IgD-negative memory B cell (primary cell): ENCODE measurements at regions not wholly inside any gene's neighbourhood (a gene's known extent, or its start where the extent isn't known, plus 50 kb on each side); places are given as distances from the start of the nearest gene placed in this dataset.

Experiments
- H3K27ac Mint-ChIP-seq, 3 donors: one replicate each; pipeline ENCODE4 v1.8.0; 2020 to 2022; ENCODE audit warnings: mild to moderate bottlenecking in 3 of 3, mixed read lengths in 3 of 3, moderate library complexity in 1 of 3
- H3K27me3 Mint-ChIP-seq: one replicate; pipeline ENCODE4 v1.8.0; 2021; ENCODE audit warnings: mixed read lengths
- H3K36me3 Mint-ChIP-seq: one replicate; pipeline ENCODE4 v1.8.0; 2020; ENCODE audit warnings: mild to moderate bottlenecking, mixed read lengths
- H3K4me1 Mint-ChIP-seq, 3 donors: one replicate each; pipeline ENCODE4 v1.8.0; 2020 to 2022; ENCODE audit warnings: mixed read lengths in 3 of 3, mild to moderate bottlenecking in 1 of 3
- H3K4me3 Mint-ChIP-seq, 4 donors: one replicate each; pipeline ENCODE4 v1.8.0; 2020 to 2022; ENCODE audit warnings: mild to moderate bottlenecking in 4 of 4, mixed read lengths in 4 of 4, moderate library complexity in 3 of 4
- H3K9me3 Mint-ChIP-seq, 3 donors: one replicate each; pipeline ENCODE4 v1.8.0; 2020 to 2021; ENCODE audit warnings: mixed read lengths in 3 of 3, mild to moderate bottlenecking in 1 of 3

DNA sequence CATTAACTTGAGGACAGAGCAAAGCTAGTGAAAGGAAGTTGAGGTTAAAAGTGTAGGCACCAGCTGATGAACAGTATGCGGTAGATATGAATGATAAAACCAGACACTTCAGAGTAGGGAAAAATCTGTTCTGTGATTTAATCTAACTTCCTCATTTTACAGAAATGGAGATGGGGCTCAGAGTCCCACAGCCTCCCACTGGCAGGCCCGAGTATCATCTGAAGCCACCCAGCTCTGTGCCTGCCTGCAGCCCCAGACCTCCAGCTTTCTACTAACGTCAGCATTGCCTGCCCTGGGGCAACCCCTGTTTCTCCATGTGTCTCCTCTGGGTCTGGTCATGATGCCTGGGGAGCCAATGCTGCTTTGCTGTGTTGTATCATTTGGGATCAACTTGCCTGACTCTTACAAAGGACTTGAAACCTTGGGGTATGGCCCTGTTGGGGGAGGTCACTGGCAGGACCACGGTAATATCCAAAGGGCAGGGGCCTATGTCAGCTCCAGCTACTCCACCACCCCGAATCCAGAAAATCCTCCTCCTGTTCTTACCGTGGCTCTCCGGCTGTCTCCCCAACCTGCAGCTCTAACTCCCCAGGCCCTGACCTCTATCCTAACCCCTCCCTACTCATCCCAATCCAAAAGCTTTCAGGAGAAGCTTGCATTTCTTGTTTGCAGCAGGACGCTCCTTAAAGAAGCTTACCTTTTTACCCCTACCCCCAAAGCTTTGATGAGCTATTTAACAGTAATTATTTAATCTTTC, 56.2 kb upstream of the NPY start:
- Mint-ChIP-seq H3K27me3 (peaks cover 3% of the 10 kb centered on the region), H3K27ac (peak overlapping the region in 2 of 3 donors; percentile 7 to 88), H3K4me3 (peak overlapping the region in 1 of 4 donors; percentile 53), H3K4me1 (peaks cover 6 to 14% (median 11%) of the 10 kb centered on the region in 3 donors), H3K9me3 (peaks cover 0 to 6% (median 4%) of the 10 kb centered on the region in 3 donors), H3K36me3 (peaks cover 3% of the 10 kb centered on the region)

DNA sequence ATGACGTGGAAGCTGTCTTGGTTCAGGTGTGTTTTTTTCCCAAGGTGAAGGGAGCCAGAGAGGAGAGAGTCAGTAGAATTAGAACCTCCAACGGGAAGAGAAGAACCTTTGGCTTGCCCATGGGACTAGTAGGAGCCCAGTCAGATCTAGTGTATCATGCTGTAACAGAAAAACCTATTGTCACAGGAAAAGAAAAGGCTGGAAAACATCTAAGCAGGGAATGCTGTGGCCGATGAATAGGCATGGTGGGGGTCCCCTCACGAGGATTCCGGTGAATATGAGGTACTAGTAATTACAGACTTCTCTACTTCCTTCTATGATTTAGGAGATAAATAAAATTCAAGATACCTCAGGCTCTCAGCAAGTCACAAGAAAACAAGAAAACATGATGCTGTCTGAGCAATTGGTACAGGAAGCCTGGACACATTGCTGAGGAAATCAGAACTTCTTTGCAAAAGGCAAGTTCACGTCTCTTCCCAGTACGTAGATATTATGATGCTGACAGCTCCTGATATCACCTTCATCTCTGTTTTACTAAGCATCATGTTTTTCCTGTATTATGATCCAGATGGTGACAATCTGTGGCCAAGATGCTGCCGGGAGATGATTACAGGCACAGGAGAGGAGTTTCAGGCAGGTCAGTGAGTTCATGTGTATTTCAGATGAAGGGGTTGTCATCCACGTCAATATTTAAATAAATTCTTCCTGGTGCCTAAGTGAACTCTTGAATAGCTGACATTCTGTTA, 54.3 kb upstream of the NPY start:
- no peaks in the 10 kb centered on the region for H3K36me3 Mint-ChIP-seq
- H3K27me3 Mint-ChIP-seq: peaks cover 3% of the 10 kb centered on the region
- H3K9me3 Mint-ChIP-seq: no peaks in the 10 kb centered on the region
- H3K27ac Mint-ChIP-seq: no peak overlapping the region
- H3K4me3 Mint-ChIP-seq: no peak overlapping the region
- H3K4me1 Mint-ChIP-seq: peaks cover 6 to 14% (median 11%) of the 10 kb centered on the region in 3 donors

DNA sequence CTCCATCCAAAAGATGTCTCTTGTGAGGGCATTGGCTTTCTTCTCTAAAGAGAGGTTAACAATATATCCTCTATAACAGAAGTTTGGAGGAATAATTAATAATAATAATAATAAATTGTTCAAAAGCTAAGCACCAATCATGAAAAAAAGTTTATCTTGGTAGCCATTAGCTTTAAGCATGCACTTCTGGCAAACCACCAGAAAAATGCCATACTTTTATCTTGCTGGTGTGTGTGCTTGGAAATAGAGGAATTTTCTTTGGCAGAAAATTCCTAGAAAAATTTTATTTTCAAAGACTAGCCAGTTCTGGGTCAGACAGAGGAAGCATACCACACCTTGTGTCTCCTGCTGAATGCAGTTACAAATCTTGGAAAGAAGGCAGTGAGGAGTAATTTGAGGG, 52.5 kb upstream of the NPY start:
- Mint-ChIP-seq H3K4me3 (no peak overlapping the region), H3K4me1 (peaks cover 6 to 13% (median 11%) of the 10 kb centered on the region in 3 donors), H3K9me3 (no peaks in the 10 kb centered on the region), H3K27ac (no peak overlapping the region), H3K27me3 (peaks cover 3% of the 10 kb centered on the region), H3K36me3 (no peaks in the 10 kb centered on the region)

DNA sequence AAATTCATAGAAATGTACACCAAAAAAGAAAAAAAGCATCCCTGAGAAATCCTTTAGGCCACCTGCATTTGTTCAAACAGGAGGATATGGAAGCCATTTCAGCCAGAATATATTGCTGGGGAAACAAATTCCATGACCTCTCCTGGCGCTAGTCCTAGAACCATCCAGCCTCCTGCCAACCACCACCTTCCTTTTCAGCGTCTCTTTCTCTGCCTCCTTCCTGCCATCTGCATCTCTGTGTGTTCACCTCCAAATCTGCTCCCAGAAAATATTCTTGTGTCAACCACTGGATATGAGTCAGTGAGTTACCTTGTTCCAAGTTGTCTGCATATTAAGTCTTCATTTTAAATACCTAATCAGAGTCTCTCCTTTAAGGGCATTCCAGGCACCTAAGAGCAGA, 50.6 kb upstream of the NPY start:
- no peak overlapping the region for H3K27ac Mint-ChIP-seq
- no peak overlapping the region for H3K4me3 Mint-ChIP-seq
- peaks cover 3% of the 10 kb centered on the region for H3K27me3 Mint-ChIP-seq
- no peaks in the 10 kb centered on the region for H3K36me3 Mint-ChIP-seq
- H3K4me1 Mint-ChIP-seq: no peaks in the 10 kb centered on the region
- H3K9me3 Mint-ChIP-seq: no peaks in the 10 kb centered on the region
